ENCODE measurements at regions not wholly inside any gene's neighbourhood (a gene's known extent, or its start where the extent isn't known, plus 50 kb on each side); places are given as distances from the start of the nearest gene placed in this dataset.

- no peak for TF ChIP-seq POLR2A (IDR thresholded peaks at IDR 0.05)
- H3K9me3 ChIP-seq = no peaks in the 10 kb centered on the region
- H3K36me3 ChIP-seq = no peaks in the 10 kb centered on the region
- no peak overlapping the region for H3K27ac ChIP-seq
- H3K4me1 ChIP-seq = no peaks in the 10 kb centered on the region
- H3K4me3 ChIP-seq = no peak overlapping the region
- 69 to 81% (median 78%) methylated on average over 2 of the region's 2 CpGs for WGBS, 4 donors
- ATAC-seq = no peak
- intact Hi-C loops (cut with DNase I) = no loop called here
- peaks cover 0 to 5% (median 0%) of the 10 kb centered on the region in 9 donors for H3K27me3 ChIP-seq
- no peak for DNase-seq
Measured at GRCh38 chr16:79814124-79814523, 213.6 kb upstream of the MAF start.

DNA sequence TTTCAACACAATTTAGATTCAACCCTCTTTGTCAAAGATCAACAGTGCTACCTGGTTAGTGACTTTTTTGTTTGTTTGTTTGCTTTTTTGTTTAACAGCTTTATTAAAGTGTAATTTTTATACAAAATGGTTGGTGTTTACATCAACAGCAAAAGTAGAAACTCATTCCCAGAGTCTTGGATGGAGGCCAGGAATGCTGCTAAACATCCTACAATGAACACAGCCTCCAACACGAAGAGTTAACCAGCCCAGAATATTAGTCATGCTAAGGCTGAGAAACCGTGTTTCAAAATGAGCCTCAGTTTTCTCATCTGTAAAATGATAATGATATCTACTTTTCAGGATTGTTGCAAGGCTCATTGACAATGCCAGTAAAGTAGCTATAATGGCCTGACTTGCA, 211.0 kb upstream of the MAF start:
- Histone ChIP-seq H3K27me3 (peaks cover 0 to 5% (median 0%) of the 10 kb centered on the region in 9 donors), H3K27ac (no peak overlapping the region), H3K4me1 (no peaks in the 10 kb centered on the region), H3K4me3 (no peak overlapping the region), H3K36me3 (no peaks in the 10 kb centered on the region), H3K9me3 (peaks cover 0 to 4% (median 0%) of the 10 kb centered on the region in 12 donors)
- 31 to 44% (median 35%) methylated on average over 2 of the region's 2 CpGs for WGBS, 4 donors
- intact Hi-C loops (cut with DNase I) = no loop called here
- no peak for DNase-seq
- no peak for ATAC-seq
- TF ChIP-seq CTCF (IDR thresholded peaks at IDR 0.05) (no peak), POLR2A (IDR thresholded peaks at IDR 0.05) (no peak)

- Histone ChIP-seq H3K4me1 (no peaks in the 10 kb centered on the region), H3K4me3 (no peak overlapping the region), H3K27ac (no peak overlapping the region), H3K27me3 (peaks cover 0 to 5% (median 0%) of the 10 kb centered on the region in 9 donors), H3K36me3 (no peaks in the 10 kb centered on the region), H3K9me3 (peaks cover 0 to 4% (median 0%) of the 10 kb centered on the region in 12 donors)
- TF ChIP-seq CTCF (IDR thresholded peaks at IDR 0.05) = no peak
- no peak for TF ChIP-seq POLR2A (IDR thresholded peaks at IDR 0.05)
- 64 to 87% (median 77%) methylated on average over 6 of the region's 6 CpGs for WGBS, 4 donors
- ATAC-seq (no peak), DNase-seq (no peak)
- intact Hi-C loops (cut with DNase I) = no loop called here
Measured at GRCh38 chr16:79810449-79811189, 210.1 kb upstream of the MAF start.

GRCh38 chr16:79809376-79809775, 208.8 kb upstream of the MAF start:
- intact Hi-C loops (cut with DNase I) = no loop called here

More at GRCh38 chr16:79809376-79809775, 208.8 kb upstream of the MAF start:
- H3K4me3 ChIP-seq = no peak overlapping the region
- peaks cover 0 to 4% (median 0%) of the 10 kb centered on the region in 12 donors for H3K9me3 ChIP-seq
- no peaks in the 10 kb centered on the region for H3K36me3 ChIP-seq
- no peak overlapping the region for H3K27ac ChIP-seq
- WGBS, 4 donors = 79 to 87% (median 84%) methylated on average over 1 of the region's 1 CpG
- no peak for TF ChIP-seq CTCF (IDR thresholded peaks at IDR 0.05)
- no peak for TF ChIP-seq POLR2A (IDR thresholded peaks at IDR 0.05)
- DNase-seq = no peak
- ATAC-seq = no peak
- H3K4me1 ChIP-seq = no peaks in the 10 kb centered on the region
- H3K27me3 ChIP-seq = peaks cover 0 to 10% (median 0%) of the 10 kb centered on the region in 9 donors
